H9 (cell line): ENCODE measurements at regions not wholly inside any gene's neighbourhood (a gene's known extent, or its start where the extent isn't known, plus 50 kb on each side); places are given as distances from the start of the nearest gene placed in this dataset.

Experiments used
- DNase-seq: peaks from one replicate; pipeline ENCODE4 v3.0.0-alpha.2; 2017
- H2AFZ ChIP-seq: one replicate; pipeline ENCODE4 v1.6.1; 2013; ENCODE audit warnings: mild to moderate bottlenecking, low read length, control low read depth, moderate library complexity
- H2AK5ac ChIP-seq: 2 replicates; pipeline ENCODE4 v1.6.1; 2013; ENCODE audit warnings: low read length, control low read depth, mixed read lengths; ENCODE audit not compliant: insufficient read length
- H2BK120ac ChIP-seq: one replicate; pipeline ENCODE4 v1.6.1; 2013; ENCODE audit warnings: low read depth, mild to moderate bottlenecking, low read length, control low read depth, inconsistent platforms; ENCODE audit not compliant: poor library complexity, severe bottlenecking
- H2BK12ac ChIP-seq: 2 replicates; pipeline ENCODE4 v1.6.1; 2013; ENCODE audit warnings: low read length, control low read depth, mixed read lengths, low read depth; ENCODE audit not compliant: insufficient read length
- H2BK15ac ChIP-seq: 2 replicates; pipeline ENCODE4 v1.6.1; 2013; ENCODE audit warnings: low read depth, low read length, control low read depth
- H2BK20ac ChIP-seq: one replicate; pipeline ENCODE4 v1.6.1; 2013; ENCODE audit warnings: low read depth, mild to moderate bottlenecking, low read length, control low read depth, inconsistent platforms; ENCODE audit not compliant: poor library complexity, severe bottlenecking
- H2BK5ac ChIP-seq: 2 replicates; pipeline ENCODE4 v1.6.1; 2013; ENCODE audit warnings: low read length, control low read depth, mixed read lengths; ENCODE audit not compliant: insufficient read length
- H3K14ac ChIP-seq: 2 replicates; pipeline ENCODE4 v1.6.1; 2013; ENCODE audit warnings: low read length, control low read depth; ENCODE audit not compliant: insufficient read depth
- H3K18ac ChIP-seq: 2 replicates; pipeline ENCODE4 v1.6.1; 2013; ENCODE audit warnings: low read depth, mild to moderate bottlenecking, mixed read lengths, low read length, control low read depth; ENCODE audit not compliant: insufficient read length
- H3K23ac ChIP-seq: 2 replicates; pipeline ENCODE4 v1.6.1; 2013; ENCODE audit warnings: low read length, control low read depth, mixed read lengths, low read depth; ENCODE audit not compliant: insufficient read length
- H3K23me2 ChIP-seq: 2 replicates; pipeline ENCODE4 v1.6.1; 2013; ENCODE audit warnings: low read depth, mild to moderate bottlenecking, mixed read lengths, low read length, control low read depth; ENCODE audit not compliant: insufficient read length, poor library complexity, severe bottlenecking
- H3K27ac ChIP-seq: 2 replicates; pipeline ENCODE4 v1.5.1; 2013; ENCODE audit warnings: low read length, control low read depth, mixed read lengths, low read depth; ENCODE audit not compliant: insufficient read length
- H3K27me3 ChIP-seq: 2 replicates; pipeline ENCODE4 v1.6.1; 2013; ENCODE audit warnings: low read length, control low read depth, inconsistent platforms; ENCODE audit not compliant: insufficient read depth
- H3K4ac ChIP-seq: 2 replicates; pipeline ENCODE4 v1.6.1; 2013; ENCODE audit warnings: low read depth, mild to moderate bottlenecking, control low read depth, inconsistent platforms, low read length, moderate library complexity
- H3K4me1 ChIP-seq: 2 replicates; pipeline ENCODE4 v1.6.1; 2013; ENCODE audit warnings: low read length, control low read depth, inconsistent platforms; ENCODE audit not compliant: insufficient read depth
- H3K4me2 ChIP-seq: 2 replicates; pipeline ENCODE4 v1.6.1; 2013; ENCODE audit warnings: low read length, control low read depth, mixed read lengths; ENCODE audit not compliant: insufficient read length, insufficient read depth
- H3K56ac ChIP-seq: 2 replicates; pipeline ENCODE4 v1.6.1; 2013; ENCODE audit warnings: low read depth, mild to moderate bottlenecking, mixed read lengths, low read length, control low read depth; ENCODE audit not compliant: insufficient read length
- H3K79me1 ChIP-seq: 2 replicates; pipeline ENCODE4 v1.6.1; 2013; ENCODE audit warnings: low read depth, mild to moderate bottlenecking, moderate library complexity, low read length, control low read depth, inconsistent platforms; ENCODE audit not compliant: insufficient read depth, poor library complexity, severe bottlenecking
- H3K79me2 ChIP-seq: 2 replicates; pipeline ENCODE4 v1.6.1; 2013; ENCODE audit warnings: low read length, control low read depth, inconsistent platforms; ENCODE audit not compliant: insufficient read depth
- H3K9ac ChIP-seq: 2 replicates; pipeline ENCODE4 v1.6.1; 2013; ENCODE audit warnings: low read length, control low read depth, mixed read lengths; ENCODE audit not compliant: insufficient read length; ENCODE audit errors: extremely low read depth
- H3K9me3 ChIP-seq: one replicate; pipeline ENCODE4 v1.6.1; 2013; ENCODE audit warnings: low read depth, low read length, inconsistent platforms; ENCODE audit not compliant: control insufficient read depth
- H3T11ph ChIP-seq: one replicate; pipeline ENCODE4 v1.6.1; 2013; ENCODE audit warnings: mild to moderate bottlenecking, low read length, control low read depth, inconsistent platforms
- H4K20me1 ChIP-seq: one replicate; pipeline ENCODE4 v1.6.1; 2013; ENCODE audit not compliant: control insufficient read depth, insufficient read length, insufficient read depth
- H4K5ac ChIP-seq: 2 replicates; pipeline ENCODE4 v1.6.1; 2013; ENCODE audit warnings: low read depth, mild to moderate bottlenecking, mixed read lengths, low read length, control low read depth; ENCODE audit not compliant: insufficient read length
- H4K8ac ChIP-seq: replicated peaks from 2 replicates; pipeline ENCODE4 v1.6.1; 2013; ENCODE audit warnings: low read length, control low read depth, mixed read lengths, low read depth; ENCODE audit not compliant: insufficient read length
- H4K91ac ChIP-seq: 2 replicates; pipeline ENCODE4 v1.6.1; 2013; ENCODE audit warnings: low read depth, mild to moderate bottlenecking, moderate library complexity, mixed read lengths, low read length, control low read depth; ENCODE audit not compliant: insufficient read length
- H3K27ac Mint-ChIP-seq, 3 experiments: 2 replicates in 2 of 3; 3 replicates in 1 of 3; pipeline ENCODE4 v1.8.0; 2020 to 2021; ENCODE audit warnings: mixed read lengths in 3 of 3, mild to moderate bottlenecking in 1 of 3, moderate library complexity in 1 of 3
- H3K27me3 Mint-ChIP-seq: 2 replicates; pipeline ENCODE4 v1.8.0; 2021; ENCODE audit warnings: low read depth, mild to moderate bottlenecking, moderate library complexity, mixed read lengths
- H3K36me3 Mint-ChIP-seq, 3 experiments: 2 replicates in 2 of 3; 3 replicates in 1 of 3; pipeline ENCODE4 v1.8.0; 2020 to 2021; ENCODE audit warnings: low read depth in 3 of 3, mixed read lengths in 3 of 3; ENCODE audit not compliant: insufficient read depth in 1 of 3
- H3K4me1 Mint-ChIP-seq, 2 experiments: 2 replicates each; pipeline ENCODE4 v1.8.0; 2020; ENCODE audit warnings: mixed read lengths in 2 of 2
- H3K4me3 Mint-ChIP-seq, 2 experiments: 2 replicates in 1 of 2; 3 replicates in 1 of 2; pipeline ENCODE4 v1.8.0; 2020 to 2021; ENCODE audit warnings: mild to moderate bottlenecking in 2 of 2, mixed read lengths in 2 of 2, moderate library complexity in 1 of 2
- H3K9me3 Mint-ChIP-seq, 2 experiments: 2 replicates in 1 of 2; 3 replicates in 1 of 2; pipeline ENCODE4 v1.8.0; 2020; ENCODE audit warnings: mild to moderate bottlenecking in 2 of 2, mixed read lengths in 2 of 2, moderate library complexity in 1 of 2
- CTCF ChIP-seq: fragments of 200-600 bp; sonication (generic); conservative IDR thresholded peaks from 3 replicates; pipeline ENCODE4 v1.8.0; 2021; ENCODE audit warnings: antibody characterized with exemption, mild to moderate bottlenecking
- WGBS: extraction: QIAGEN DNeasy Blood & Tissue Kit; methylation state at CpG from one replicate; pipeline ENCODE4 v1.1.7; 2013; ENCODE audit warnings: missing lambda C conversion rate, low lambda C conversion rate, mixed read lengths; ENCODE audit not compliant: insufficient read length; ENCODE audit errors: extremely low coverage; 5-methylcytosine and 5-hydroxymethylcytosine counted together

GRCh38 chr15:20645956-20646355, 104.4 kb upstream of the GOLGA6L6 start:
- Histone ChIP-seq H2BK20ac (no peak overlapping the region), H3K14ac (no peak overlapping the region), H3K4ac (no peak overlapping the region), H3K9ac (no peak overlapping the region), H3K56ac (no peak overlapping the region), H3K9me3 (peaks cover 87% of the 10 kb centered on the region), H3K23ac (no peak overlapping the region), H2BK12ac (no peak overlapping the region), H3K27ac (no peak overlapping the region), H2BK120ac (no peak overlapping the region), H4K8ac (no peak overlapping the region), H3K4me1 (no peaks in the 10 kb centered on the region), H3T11ph (no peak overlapping the region), H2AK5ac (no peak overlapping the region), H4K20me1 (no peaks in the 10 kb centered on the region), H3K79me2 (no peaks in the 10 kb centered on the region), H2BK5ac (no peak overlapping the region), H2BK15ac (no peak overlapping the region), H4K5ac (no peak overlapping the region), H2AFZ (no peak overlapping the region), H3K4me2 (no peak overlapping the region), H3K79me1 (no peaks in the 10 kb centered on the region), H4K91ac (no peak overlapping the region), H3K23me2 (no peaks in the 10 kb centered on the region), H3K18ac (no peak overlapping the region), H3K27me3 (no peaks in the 10 kb centered on the region)
- no peak for DNase-seq
- no peaks in the 10 kb centered on the region; the same call in 1 of the 2 replicates for H3K27me3 Mint-ChIP-seq
- H3K4me3 Mint-ChIP-seq = no peak overlapping the region
- TF ChIP-seq CTCF = no peak
- H3K36me3 Mint-ChIP-seq = peaks cover 12 to 21% (median 20%) of the 10 kb centered on the region in 3 experiments; a peak in 6 of 7 replicates
- no CpG with 5 or more reads among the region's 5 CpGs for WGBS
- H3K4me1 Mint-ChIP-seq = no peaks in the 10 kb centered on the region
- H3K27ac Mint-ChIP-seq = no peak overlapping the region
- peaks cover 2% of the 10 kb centered on the region in 2 experiments for H3K9me3 Mint-ChIP-seq
